ENCODE measurements at regions not wholly inside any gene's neighbourhood (a gene's known extent, or its start where the extent isn't known, plus 50 kb on each side); places are given as distances from the start of the nearest gene placed in this dataset.
"Not testable (repeated sequence)": the region's sequence is repeated elsewhere in the genome, so short reads cannot be mapped to it uniquely, and the experiment has no call there.

GRCh38 chr10:65413001-65413400 lies 1512.8 kb upstream of the LRRTM3 start:
- Histone ChIP-seq H3K27me3 (no peaks in the 10 kb centered on the region), H3K9me3 (no peaks in the 10 kb centered on the region), H3K4me1 (no peaks in the 10 kb centered on the region), H3K27ac (no peak overlapping the region), H3K4me3 (no peak overlapping the region), H3K36me3 (no peaks in the 10 kb centered on the region)
- intact Hi-C loops (cut with DNase I; ENCODE audit: low total_unique reads) = no loop called here
- TF ChIP-seq CTCF (IDR thresholded peaks at IDR 0.05) = no peak
- DNase-seq = no peak

GRCh38 chr10:65415318-65415717 lies 1510.5 kb upstream of the LRRTM3 start:
- TF ChIP-seq CTCF (IDR thresholded peaks at IDR 0.05) = no peak
- Histone ChIP-seq H3K9me3 (no peaks in the 10 kb centered on the region), H3K4me3 (no peak overlapping the region), H3K27me3 (no peaks in the 10 kb centered on the region), H3K4me1 (no peaks in the 10 kb centered on the region), H3K27ac (no peak overlapping the region), H3K36me3 (no peaks in the 10 kb centered on the region)
- intact Hi-C loops (cut with DNase I; ENCODE audit: low total_unique reads) = no loop called here
- no peak for DNase-seq

GRCh38 chr10:65416094-65416493 lies 1509.7 kb upstream of the LRRTM3 start:
- H3K4me1 ChIP-seq = no peaks in the 10 kb centered on the region

GRCh38 chr10:65419629-65420028 lies 1506.2 kb upstream of the LRRTM3 start:
- TF ChIP-seq CTCF (IDR thresholded peaks at IDR 0.05) = no peak
- no peaks in the 10 kb centered on the region for H3K4me1 ChIP-seq
- H3K4me3 ChIP-seq = no peak overlapping the region
- H3K27ac ChIP-seq = no peak overlapping the region
- H3K36me3 ChIP-seq = no peaks in the 10 kb centered on the region
- no peak for DNase-seq
- intact Hi-C loops (cut with DNase I; ENCODE audit: low total_unique reads) = no loop called here
- H3K27me3 ChIP-seq = no peaks in the 10 kb centered on the region
- H3K9me3 ChIP-seq = no peaks in the 10 kb centered on the region

More at GRCh38 chr10:65416094-65416493, 1509.7 kb upstream of the LRRTM3 start:
- no peaks in the 10 kb centered on the region for H3K27me3 ChIP-seq
- no peaks in the 10 kb centered on the region for H3K36me3 ChIP-seq
- intact Hi-C loops (cut with DNase I; ENCODE audit: low total_unique reads) = no loop called here
- TF ChIP-seq CTCF (IDR thresholded peaks at IDR 0.05) = no peak
- H3K9me3 ChIP-seq = no peaks in the 10 kb centered on the region
- DNase-seq = no peak
- no peak overlapping the region for H3K27ac ChIP-seq
- no peak overlapping the region for H3K4me3 ChIP-seq

GRCh38 chr10:65423043-65423442 lies 1502.8 kb upstream of the LRRTM3 start:
- no peak for TF ChIP-seq CTCF (IDR thresholded peaks at IDR 0.05)
- Histone ChIP-seq H3K27me3 (no peaks in the 10 kb centered on the region), H3K9me3 (no peaks in the 10 kb centered on the region), H3K4me3 (no peak overlapping the region), H3K4me1 (no peaks in the 10 kb centered on the region), H3K27ac (no peak overlapping the region), H3K36me3 (no peaks in the 10 kb centered on the region)
- intact Hi-C loops (cut with DNase I; ENCODE audit: low total_unique reads) = no loop called here
- DNase-seq = no peak

- DNase-seq; intact Hi-C loops (cut with DNase I; ENCODE audit: low total_unique reads); H3K27ac ChIP-seq: not testable (repeated sequence)
Observed at GRCh38 chr10:65429381-65429780, 1496.5 kb upstream of the LRRTM3 start.

More at GRCh38 chr10:65429381-65429780, 1496.5 kb upstream of the LRRTM3 start:
- not testable (repeated sequence) for H3K4me3 ChIP-seq, H3K4me1 ChIP-seq, H3K36me3 ChIP-seq, H3K27me3 ChIP-seq, H3K9me3 ChIP-seq
